Small intestine (tissue), 7 donors: ENCODE measurements at regions not wholly inside any gene's neighbourhood (a gene's known extent, or its start where the extent isn't known, plus 50 kb on each side); places are given as distances from the start of the nearest gene placed in this dataset.
"Not testable (repeated sequence)": the region's sequence is repeated elsewhere in the genome, so short reads cannot be mapped to it uniquely, and the experiment has no call there.

ENCODE experiments used
- DNase-seq, 2 donors: peaks; one replicate each; pipeline versions ENCODE4 v3.0.0 to v3.0.0-alpha.2; 2013
- FAIRE-seq: peaks from 2 replicates; lab custom pipeline; 2012; peaks lifted over from hg19 to GRCh38; lab: Jason Lieb, UNC
- H3K27ac ChIP-seq, 3 donors: one replicate each; pipeline ENCODE4 v1.5.1; 2013; ENCODE audit warnings: low read length in 2 of 3, mild to moderate bottlenecking in 2 of 3, control low read depth in 1 of 3, inconsistent platforms in 1 of 3, low read depth in 1 of 3, moderate library complexity in 1 of 3
- H3K27me3 ChIP-seq, 3 donors: one replicate each; pipeline ENCODE4 v1.6.1; 2013; ENCODE audit warnings: low read length in 3 of 3, inconsistent platforms in 1 of 3; ENCODE audit not compliant: control insufficient read depth in 3 of 3, insufficient read depth in 3 of 3
- H3K36me3 ChIP-seq, 3 donors: one replicate each; pipeline ENCODE4 v1.6.1; 2013; ENCODE audit warnings: low read length in 3 of 3, inconsistent platforms in 1 of 3, low read depth in 1 of 3, mild to moderate bottlenecking in 1 of 3, moderate library complexity in 1 of 3; ENCODE audit not compliant: control insufficient read depth in 3 of 3, insufficient read depth in 2 of 3
- H3K4me1 ChIP-seq, 3 donors: one replicate each; pipeline ENCODE4 v1.6.1; 2013; ENCODE audit warnings: low read length in 2 of 3, inconsistent platforms in 1 of 3, low read depth in 1 of 3, mild to moderate bottlenecking in 1 of 3, moderate library complexity in 1 of 3; ENCODE audit not compliant: control insufficient read depth in 3 of 3, insufficient read depth in 2 of 3
- H3K4me3 ChIP-seq, 3 donors: one replicate each; pipeline ENCODE4 v1.5.1; 2013; ENCODE audit warnings: low read length in 3 of 3, control low read depth in 1 of 3, inconsistent platforms in 1 of 3, low read depth in 1 of 3, mild to moderate bottlenecking in 1 of 3, moderate library complexity in 1 of 3
- H3K9me3 ChIP-seq, 2 donors: one replicate each; pipeline ENCODE4 v1.6.1; 2013; ENCODE audit warnings: low read depth in 1 of 2, low read length in 1 of 2; ENCODE audit not compliant: control insufficient read depth in 2 of 2, insufficient read depth in 1 of 2
- WGBS, 3 donors: extraction: QIAGEN DNeasy Blood & Tissue Kit; methylation state at CpG; one replicate each; pipeline ENCODE4 v1.1.7; 2013; 5-methylcytosine and 5-hydroxymethylcytosine counted together
- donor health status: healthy with polysubstance abuse.
- donor health status: control.
- donor health status: control.
- donor health status: Bipolar disorder and iron deficiency.
- donor health status: healthy.

DNA sequence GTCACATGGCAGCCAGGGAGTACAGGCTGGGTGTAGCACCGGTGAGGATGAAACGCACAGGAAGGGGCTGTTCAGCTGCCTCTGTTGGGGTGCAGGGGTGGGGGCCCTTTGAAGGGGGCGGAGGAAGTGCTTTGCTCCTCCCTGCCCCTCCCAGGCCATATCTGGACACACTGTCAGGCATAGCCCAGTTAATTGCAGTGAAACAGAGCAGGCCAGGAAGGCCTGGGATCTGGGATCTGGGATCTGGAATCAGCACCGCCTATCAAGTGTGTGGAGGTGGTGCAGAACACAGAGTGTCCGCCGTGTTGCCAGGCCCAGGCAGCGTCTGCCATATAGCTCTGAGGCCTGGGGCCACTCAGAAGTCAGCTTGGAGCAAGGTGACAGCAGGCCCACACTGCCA, 85.5 kb upstream of the EPCAM start:
- no peaks in the 10 kb centered on the region for H3K4me1 ChIP-seq
- no peaks in the 10 kb centered on the region for H3K27me3 ChIP-seq
- H3K27ac ChIP-seq = no peak overlapping the region
- H3K9me3 ChIP-seq = peaks cover 0 to 12% of the 10 kb centered on the region in 2 donors
- FAIRE-seq (no peak), DNase-seq (no peak)
- H3K36me3 ChIP-seq = no peaks in the 10 kb centered on the region
- no peak overlapping the region for H3K4me3 ChIP-seq
- WGBS, 3 donors = 84 to 98% (median 94%) methylated on average over 7 of the region's 7 CpGs

- Histone ChIP-seq H3K27ac (no peak overlapping the region), H3K27me3 (no peaks in the 10 kb centered on the region), H3K9me3 (peaks cover 0 to 13% of the 10 kb centered on the region in 2 donors), H3K4me1 (no peaks in the 10 kb centered on the region), H3K4me3 (no peak overlapping the region), H3K36me3 (no peaks in the 10 kb centered on the region)
- WGBS, 3 donors = 88 to 95% (median 91%) methylated on average over 3 of the region's 3 CpGs
- FAIRE-seq (no peak), DNase-seq (no peak)
Observed at GRCh38 chr2:47282621-47283272, 86.4 kb upstream of the EPCAM start.

GRCh38 chr2:47279525-47279924, 89.6 kb upstream of the EPCAM start:
- not testable (repeated sequence) for H3K36me3 ChIP-seq, H3K4me3 ChIP-seq, H3K27ac ChIP-seq, FAIRE-seq, DNase-seq, H3K4me1 ChIP-seq, H3K27me3 ChIP-seq
- 85 to 97% (median 96%) methylated on average over 4 of the region's 4 CpGs for WGBS, 3 donors
- peaks cover 0 to 15% of the 10 kb centered on the region in 2 donors for H3K9me3 ChIP-seq

DNA sequence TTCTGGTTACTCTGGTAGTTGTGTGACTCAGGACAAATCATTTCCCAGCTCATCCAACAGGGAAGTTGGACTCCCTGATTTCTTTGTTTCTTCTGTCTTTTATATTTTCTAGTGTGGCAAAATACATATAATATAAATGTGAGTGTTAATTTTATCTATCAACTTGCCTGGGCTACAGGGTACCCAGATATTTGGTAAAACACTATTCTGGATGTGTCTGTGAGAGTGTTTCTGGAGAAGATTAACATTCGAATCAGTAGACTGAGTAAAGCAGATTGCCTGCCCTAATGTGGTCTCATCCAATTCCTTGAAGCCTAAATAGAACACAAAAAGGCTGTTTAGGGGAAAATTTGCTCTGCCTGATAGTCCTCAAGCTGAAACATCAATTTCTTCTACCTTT, 91.1 kb upstream of the EPCAM start:
- DNase-seq (no peak), FAIRE-seq (no peak)
- no peak overlapping the region for H3K27ac ChIP-seq
- 88 to 96% (median 95%) methylated on average over 1 of the region's 1 CpG for WGBS, 3 donors
- H3K4me3 ChIP-seq = no peak overlapping the region
- peaks cover 0 to 10% of the 10 kb centered on the region in 2 donors for H3K9me3 ChIP-seq
- H3K27me3 ChIP-seq = no peaks in the 10 kb centered on the region
- H3K36me3 ChIP-seq = peaks cover 0 to 3% (median 0%) of the 10 kb centered on the region in 3 donors
- peaks cover 0 to 6% (median 0%) of the 10 kb centered on the region in 3 donors for H3K4me1 ChIP-seq

DNA sequence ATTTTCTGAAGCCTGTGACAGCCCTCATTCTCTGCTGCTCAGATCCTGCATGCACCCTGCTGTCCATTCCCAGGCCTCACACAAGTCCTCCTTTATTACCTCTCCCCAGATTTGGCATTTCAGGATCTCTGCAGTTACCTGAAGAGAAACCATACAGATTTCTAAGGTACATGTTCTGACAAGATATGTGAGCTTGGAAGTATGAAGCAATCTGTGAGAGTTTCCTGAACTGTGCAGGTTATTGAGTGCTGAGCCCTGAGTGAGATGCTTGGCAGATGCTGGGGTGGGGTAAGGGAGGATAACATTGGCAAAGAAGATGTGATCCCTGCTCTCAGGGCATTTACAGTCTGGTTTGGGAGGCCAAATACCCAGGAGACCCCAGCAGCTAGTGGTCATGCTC, 91.9 kb upstream of the EPCAM start:
- peaks cover 0 to 3% of the 10 kb centered on the region in 2 donors for H3K9me3 ChIP-seq
- H3K27me3 ChIP-seq = no peaks in the 10 kb centered on the region
- H3K27ac ChIP-seq = no peak overlapping the region
- H3K4me1 ChIP-seq = peaks cover 0 to 12% (median 0%) of the 10 kb centered on the region in 3 donors
- FAIRE-seq (no peak), DNase-seq (no peak)
- H3K36me3 ChIP-seq = peaks cover 0 to 3% (median 0%) of the 10 kb centered on the region in 3 donors
- no peak overlapping the region for H3K4me3 ChIP-seq

DNA sequence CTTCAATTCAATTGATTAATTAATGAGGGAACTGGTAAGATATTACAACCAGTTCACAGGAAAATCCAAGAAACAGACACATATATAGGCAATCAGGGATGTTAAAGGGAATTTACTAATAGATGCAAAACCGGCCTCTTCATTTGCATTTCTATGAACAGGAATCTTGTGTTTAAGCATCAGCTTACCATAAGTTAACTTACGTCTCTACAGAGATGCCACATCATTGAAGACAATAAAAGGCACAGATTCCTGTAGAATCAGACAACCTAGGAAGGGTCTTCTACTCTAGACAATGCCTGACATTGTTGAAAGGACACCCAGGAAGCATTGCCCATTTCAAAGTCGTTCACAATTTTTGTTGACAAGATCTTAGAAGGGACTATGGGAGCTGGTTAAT, 93.0 kb upstream of the EPCAM start:
- H3K4me3 ChIP-seq = no peak overlapping the region
- peaks cover 3 to 22% (median 5%) of the 10 kb centered on the region in 3 donors for H3K4me1 ChIP-seq
- peaks cover 0 to 6% of the 10 kb centered on the region in 2 donors for H3K9me3 ChIP-seq
- no peak for DNase-seq
- WGBS, 3 donors = 80 to 89% (median 84%) methylated on average over 3 of the region's 3 CpGs
- no peak for FAIRE-seq
- H3K27ac ChIP-seq = no peak overlapping the region
- no peaks in the 10 kb centered on the region for H3K27me3 ChIP-seq
- peaks cover 0 to 3% (median 0%) of the 10 kb centered on the region in 3 donors for H3K36me3 ChIP-seq

GRCh38 chr2:47274054-47274782, 94.9 kb upstream of the EPCAM start:
- DNase-seq (no peak), FAIRE-seq (no peak)
- Histone ChIP-seq H3K36me3 (peaks cover 0 to 3% (median 0%) of the 10 kb centered on the region in 3 donors), H3K27me3 (no peaks in the 10 kb centered on the region), H3K4me1 (peaks cover 3 to 36% (median 11%) of the 10 kb centered on the region in 3 donors), H3K4me3 (no peak overlapping the region), H3K27ac (peak overlapping the region; percentile 14 to 43 (median 16)), H3K9me3 (peaks cover 0 to 6% of the 10 kb centered on the region in 2 donors)
- 79 to 83% (median 79%) methylated on average over 10 of the region's 10 CpGs for WGBS, 3 donors

DNA sequence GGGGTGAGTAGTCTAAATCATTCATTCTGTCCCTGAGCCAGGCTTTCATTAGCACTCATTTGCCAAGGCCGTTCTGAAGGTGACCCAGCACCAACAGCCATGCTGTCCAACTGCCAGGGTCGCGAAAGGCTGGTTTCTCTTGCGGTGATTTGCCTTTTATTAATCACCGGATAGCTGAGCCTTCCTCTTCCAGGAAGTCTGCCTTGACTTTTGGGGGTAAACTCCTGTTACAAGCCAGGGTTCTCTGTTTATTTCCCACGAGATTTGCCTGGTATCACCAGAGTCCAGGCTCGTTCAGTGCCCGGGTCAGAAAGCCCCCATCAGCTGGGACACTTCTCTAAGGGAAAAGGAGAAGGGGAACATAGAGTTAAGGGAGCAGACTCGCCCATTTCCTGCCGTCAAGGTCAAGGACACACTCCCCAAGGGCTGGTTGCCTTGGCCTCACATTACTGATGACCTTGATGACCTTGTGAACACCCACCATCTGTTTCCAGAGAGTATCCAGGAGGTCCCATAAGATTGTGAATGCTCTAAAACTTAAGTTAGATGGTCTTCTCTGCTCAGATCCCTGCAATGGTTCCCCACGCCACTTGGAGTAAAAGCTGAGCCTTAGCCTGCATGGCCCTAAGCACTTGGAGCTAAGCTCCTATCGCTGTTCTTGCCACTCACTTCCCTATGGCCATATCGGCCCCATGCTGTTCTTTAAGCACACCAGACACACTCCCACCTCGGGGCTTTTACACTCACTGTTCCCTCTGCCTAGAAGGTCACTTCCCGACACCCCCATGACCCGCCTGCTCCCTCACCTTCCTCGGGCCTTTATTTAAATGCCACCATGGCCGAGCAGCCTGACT, 96.0 kb upstream of the EPCAM start:
- Histone ChIP-seq H3K9me3 (peaks cover 0 to 6% of the 10 kb centered on the region in 2 donors), H3K36me3 (peaks cover 0 to 3% (median 0%) of the 10 kb centered on the region in 3 donors), H3K4me3 (peak overlapping the region in 2 of 3 donors; percentile 43 to 47), H3K27me3 (no peaks in the 10 kb centered on the region), H3K27ac (peak overlapping the region; percentile 87 to 92 (median 87)), H3K4me1 (peaks cover 3 to 44% (median 11%) of the 10 kb centered on the region in 3 donors)
- 67 to 77% (median 69%) methylated on average over 18 of the region's 18 CpGs for WGBS, 3 donors
- no peak for DNase-seq
- FAIRE-seq = no peak
